Epithelial cell of proximal tubule (primary cell): ENCODE measurements at regions not wholly inside any gene's neighbourhood (a gene's known extent, or its start where the extent isn't known, plus 50 kb on each side); places are given as distances from the start of the nearest gene placed in this dataset.

ENCODE experiments used
- DNase-seq: peaks from one replicate; pipeline ENCODE4 v3.0.0-alpha.2; 2011; ENCODE audit warnings: low read depth
- H3K4me3 ChIP-seq: 2 replicates; pipeline ENCODE4 v1.5.1; 2011; ENCODE audit warnings: low read depth, mild to moderate bottlenecking, low read length
- CTCF ChIP-seq: conservative IDR thresholded peaks from 2 replicates; pipeline ENCODE4 v1.5.1; 2012; ENCODE audit warnings: low read depth, mild to moderate bottlenecking, low read length

- DNase-seq: no peak
- H3K4me3 ChIP-seq: no peak overlapping the region
- no peak for TF ChIP-seq CTCF
Observed at GRCh38 chr7:106466867-106467266, 182.1 kb upstream of the NAMPT start.

GRCh38 chr7:106465704-106466468 lies 181.1 kb upstream of the NAMPT start:
- TF ChIP-seq CTCF: no peak
- DNase-seq: no peak

GRCh38 chr7:106464651-106465050 lies 179.9 kb upstream of the NAMPT start:
- no peak for DNase-seq
- no peak for TF ChIP-seq CTCF
- H3K4me3 ChIP-seq: no peak overlapping the region

More at GRCh38 chr7:106465704-106466468, 181.1 kb upstream of the NAMPT start:
- H3K4me3 ChIP-seq: no peak overlapping the region

- no peak overlapping the region for H3K4me3 ChIP-seq
- DNase-seq: no peak
- no peak for TF ChIP-seq CTCF
Observed at GRCh38 chr7:106463851-106464611, 179.2 kb upstream of the NAMPT start.

GRCh38 chr7:106462914-106463482 lies 178.2 kb upstream of the NAMPT start:
- no peak for DNase-seq
- H3K4me3 ChIP-seq: no peak overlapping the region
- TF ChIP-seq CTCF: no peak

- no peak for DNase-seq
- H3K4me3 ChIP-seq: no peak overlapping the region
Observed at GRCh38 chr7:106462365-106462859, 177.6 kb upstream of the NAMPT start.

More at GRCh38 chr7:106462365-106462859, 177.6 kb upstream of the NAMPT start:
- peak; percentile 58 for TF ChIP-seq CTCF
